ENCODE measurements at regions not wholly inside any gene's neighbourhood (a gene's known extent, or its start where the extent isn't known, plus 50 kb on each side); places are given as distances from the start of the nearest gene placed in this dataset.

- TF ChIP-seq POLR2A (IDR thresholded peaks at IDR 0.05) (no peak), CTCF (IDR thresholded peaks at IDR 0.05) (no peak)
Observed at GRCh38 chr10:81524467-81524866, 350.5 kb upstream of the NRG3 start.
